NCI-H146 treated with DMSO at 0.1 percent for 48 hours (cell line): ENCODE measurements at regions not wholly inside any gene's neighbourhood (a gene's known extent, or its start where the extent isn't known, plus 50 kb on each side); places are given as distances from the start of the nearest gene placed in this dataset.

Experiments used
- DNase-seq: peaks from one replicate; lab custom pipeline; 2025; ENCODE audit not compliant: unreplicated experiment; lab: John Stamatoyannopoulos, UW

- no peak for DNase-seq
These were observed 413.1 kb downstream of the PTPRU start for GRCh38 chr1:29649189-29650040.

DNA sequence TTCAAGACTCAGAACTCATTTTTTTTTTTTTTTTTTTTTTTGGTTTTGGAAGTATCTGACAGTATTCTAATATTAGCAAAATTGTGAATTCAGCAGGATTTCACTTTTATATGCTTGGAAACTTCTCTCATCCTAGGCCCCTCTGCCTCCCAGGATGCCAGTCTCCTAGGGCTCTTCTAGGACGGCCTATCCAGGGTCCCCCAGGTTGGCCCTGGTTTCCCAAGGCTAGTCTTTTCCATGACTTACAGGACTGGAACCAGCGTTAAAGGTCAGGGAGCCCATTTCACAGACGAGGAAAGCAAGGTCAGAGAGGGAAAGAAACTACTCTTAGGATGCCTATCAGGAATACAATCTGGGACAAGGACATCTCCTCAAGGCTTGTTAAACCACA lies 412.5 kb downstream of the PTPRU start:
- DNase-seq: no peak

DNA sequence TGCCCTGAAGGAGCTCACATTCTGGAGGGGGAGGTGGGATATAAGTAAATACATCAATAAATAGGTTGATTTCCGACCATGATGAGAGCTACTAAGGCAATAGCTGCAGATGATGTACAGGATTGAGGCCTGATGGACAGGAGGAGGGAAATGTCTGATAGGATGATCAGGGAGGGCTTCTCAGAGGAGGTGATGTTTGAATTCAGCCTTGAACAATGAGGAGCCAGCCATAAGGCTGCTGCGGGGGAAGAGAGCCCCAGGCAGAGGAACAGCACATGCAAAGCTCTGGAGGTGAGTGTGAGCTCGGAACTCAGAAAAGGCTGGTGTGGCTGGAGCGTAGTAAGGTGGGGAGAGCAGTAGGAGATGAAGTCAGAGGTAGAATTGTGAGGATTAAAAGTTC lies 411.7 kb downstream of the PTPRU start:
- DNase-seq: no peak

GRCh38 chr1:29647581-29647980 lies 411.3 kb downstream of the PTPRU start:
- no peak for DNase-seq

- no peak for DNase-seq
These were observed 409.9 kb downstream of the PTPRU start for GRCh38 chr1:29646161-29646775.

DNA sequence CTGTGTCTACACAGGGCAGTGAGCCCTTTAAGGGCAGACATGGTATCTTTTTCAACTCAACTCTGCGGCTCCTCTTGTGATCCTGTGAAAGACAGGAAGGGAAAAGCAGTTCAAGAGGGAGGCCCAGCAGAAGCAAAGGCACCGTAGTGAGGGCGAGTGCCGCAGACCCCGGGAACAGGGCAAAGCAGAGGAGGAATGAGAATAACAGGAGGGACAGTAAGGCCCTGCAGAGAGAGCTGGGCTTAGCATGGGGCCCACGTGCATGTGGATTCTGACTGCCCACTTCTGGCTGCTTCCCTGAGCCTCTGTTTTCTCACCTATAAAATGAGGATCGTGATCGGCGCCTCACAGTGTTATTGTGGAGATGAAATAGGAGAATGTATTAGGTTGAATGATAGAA lies 409.3 kb downstream of the PTPRU start:
- DNase-seq: no peak

DNA sequence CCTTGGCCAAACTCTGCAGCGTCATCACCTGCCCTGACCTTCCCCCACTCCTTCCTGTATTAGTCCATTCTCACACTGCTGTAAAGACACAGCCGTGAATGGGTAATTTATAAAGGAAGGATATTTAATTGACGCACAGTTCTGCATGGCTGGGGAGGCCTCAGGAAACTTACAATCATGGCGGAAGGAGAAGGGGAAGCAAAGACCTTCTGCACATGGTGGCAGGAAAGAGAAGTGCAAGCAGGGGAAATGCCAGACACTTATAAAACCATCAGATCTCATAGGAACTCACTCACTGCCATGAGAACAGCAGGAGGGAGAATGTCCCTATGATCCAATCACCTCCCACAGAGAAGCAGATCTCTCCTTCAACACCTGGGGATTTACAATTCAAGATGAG lies 408.5 kb downstream of the PTPRU start:
- DNase-seq: no peak

GRCh38 chr1:29643838-29644440 lies 407.6 kb downstream of the PTPRU start:
- DNase-seq: no peak

DNA sequence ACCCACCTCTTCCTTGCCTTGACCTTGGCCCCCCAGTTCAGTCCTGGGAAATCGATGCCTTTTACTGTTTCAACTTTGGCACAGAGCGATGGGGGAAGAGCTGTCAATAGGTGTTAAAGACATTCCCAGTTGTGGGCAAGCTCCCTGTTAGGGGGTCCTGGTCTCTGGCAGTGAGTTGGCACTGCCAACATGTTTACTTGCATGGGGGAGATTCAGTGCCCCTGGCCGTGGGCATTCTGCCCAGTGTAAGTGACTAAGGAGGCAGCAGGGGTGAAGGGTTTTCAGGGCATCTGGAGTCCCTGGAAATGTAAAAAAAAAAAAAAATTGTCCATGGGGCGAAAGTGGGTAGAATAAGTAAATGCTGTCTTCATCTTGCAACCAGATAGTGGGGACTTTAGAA lies 407.0 kb downstream of the PTPRU start:
- DNase-seq: no peak

- no peak for DNase-seq
These were observed 406.2 kb downstream of the PTPRU start for GRCh38 chr1:29642519-29642918.

- DNase-seq: no peak
These were observed 405.6 kb downstream of the PTPRU start for GRCh38 chr1:29641921-29642320.

DNA sequence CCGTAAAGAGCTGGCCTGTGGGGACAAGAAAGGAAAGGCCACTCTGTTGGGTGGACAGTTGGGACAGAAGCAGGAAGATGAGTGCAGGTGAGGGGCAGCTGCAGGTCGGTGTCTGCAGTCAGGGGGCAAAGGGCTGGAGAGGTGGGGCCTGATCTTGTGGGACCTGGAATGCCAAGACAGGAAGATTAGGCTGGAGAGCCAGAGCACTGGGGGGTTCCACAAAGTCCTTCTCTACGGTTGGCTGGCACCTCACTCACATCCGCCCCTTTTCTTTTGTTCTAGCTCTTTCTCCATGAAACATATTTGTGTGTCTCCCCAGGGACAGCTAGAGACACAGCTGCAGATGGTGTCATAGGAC lies 404.1 kb downstream of the PTPRU start:
- no peak for DNase-seq

GRCh38 chr1:29639741-29640427 lies 403.6 kb downstream of the PTPRU start:
- no peak for DNase-seq

GRCh38 chr1:29639156-29639736 lies 402.9 kb downstream of the PTPRU start:
- no peak for DNase-seq

GRCh38 chr1:29638281-29638680 lies 402.0 kb downstream of the PTPRU start:
- DNase-seq: no peak

DNA sequence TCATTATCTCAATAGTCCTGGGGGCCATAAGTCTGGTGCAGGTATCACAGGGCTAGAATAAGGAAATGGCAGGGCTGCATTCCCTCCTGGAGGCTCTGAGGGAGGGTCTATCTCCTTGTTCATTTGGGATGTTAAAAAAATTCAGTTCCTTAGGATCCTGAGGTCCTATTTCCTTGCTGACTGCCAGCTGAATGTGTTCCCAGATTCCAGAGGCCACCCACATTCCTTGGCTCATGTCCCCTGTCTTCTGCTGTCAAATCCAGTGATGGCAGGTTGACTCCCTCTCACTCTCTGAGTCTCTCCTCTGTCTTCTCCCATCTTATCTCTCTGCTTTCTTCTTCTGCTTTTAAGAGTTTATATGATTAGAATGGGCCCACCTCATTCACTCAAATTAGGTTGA lies 400.6 kb downstream of the PTPRU start:
- no peak for DNase-seq

DNA sequence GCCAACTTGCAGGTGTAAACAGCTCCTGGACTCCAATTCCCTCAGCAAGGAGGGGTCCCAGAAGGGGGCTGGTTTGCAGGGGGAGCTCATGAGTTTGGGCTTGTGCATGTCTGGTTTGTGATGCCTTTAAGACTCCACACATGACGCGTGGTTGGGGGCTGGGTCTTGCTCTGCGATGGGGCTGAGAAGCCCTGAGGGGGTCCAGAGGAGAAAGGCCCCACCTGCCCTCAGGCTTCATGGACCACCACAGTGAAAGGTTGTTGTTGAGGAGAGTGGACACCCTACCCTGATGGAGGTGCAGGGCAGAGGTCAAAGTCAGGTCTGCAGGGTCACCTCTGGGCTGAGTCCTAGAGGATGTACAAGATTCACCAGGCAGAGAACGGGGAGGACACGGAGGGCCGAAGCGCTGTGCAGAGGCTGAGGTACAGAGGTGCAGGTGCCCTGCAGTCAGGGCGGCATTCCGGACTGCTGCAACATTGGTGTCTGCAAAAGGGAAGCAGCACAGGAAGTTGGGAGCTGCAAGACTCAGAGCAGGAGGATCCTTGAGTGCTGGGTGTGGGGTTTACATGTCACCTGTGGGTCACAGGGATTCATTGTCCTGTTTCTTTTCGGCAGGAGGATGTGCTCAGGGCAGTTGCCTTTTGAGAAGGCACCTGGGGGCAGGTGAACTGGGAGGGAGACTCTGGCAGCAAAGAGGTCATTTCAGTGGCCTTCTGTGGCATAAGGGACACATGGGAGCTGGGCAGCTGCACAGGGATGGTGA lies 399.4 kb downstream of the PTPRU start:
- no peak for DNase-seq

DNA sequence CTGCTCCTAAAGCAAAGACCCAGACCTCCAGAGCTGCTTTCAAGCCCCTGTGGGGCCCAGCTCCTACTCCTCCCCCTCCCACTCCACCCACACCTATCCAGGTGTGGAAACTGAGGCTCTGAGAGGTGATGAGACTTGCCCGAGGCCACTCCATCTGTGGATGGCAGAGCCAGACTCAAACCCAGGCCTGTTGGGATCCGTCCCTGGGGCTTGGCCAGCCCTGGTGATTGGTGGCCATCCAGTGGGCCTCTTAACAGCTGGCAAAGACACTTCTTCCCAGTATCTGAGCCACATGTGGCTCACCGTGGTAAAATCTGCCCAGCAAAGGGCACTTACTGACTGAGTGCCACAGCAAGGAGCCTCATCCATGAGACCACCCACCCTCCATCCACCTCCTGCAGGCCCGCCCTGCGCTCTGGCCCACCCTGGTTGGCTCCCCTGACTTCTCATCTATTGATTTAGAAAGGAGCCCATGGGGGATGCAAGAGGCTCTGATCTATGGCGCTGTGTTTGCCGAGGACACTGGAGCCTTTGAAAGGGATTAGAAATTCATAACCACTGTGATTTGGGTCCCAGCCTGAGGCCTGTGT lies 398.5 kb downstream of the PTPRU start:
- DNase-seq: no peak

DNA sequence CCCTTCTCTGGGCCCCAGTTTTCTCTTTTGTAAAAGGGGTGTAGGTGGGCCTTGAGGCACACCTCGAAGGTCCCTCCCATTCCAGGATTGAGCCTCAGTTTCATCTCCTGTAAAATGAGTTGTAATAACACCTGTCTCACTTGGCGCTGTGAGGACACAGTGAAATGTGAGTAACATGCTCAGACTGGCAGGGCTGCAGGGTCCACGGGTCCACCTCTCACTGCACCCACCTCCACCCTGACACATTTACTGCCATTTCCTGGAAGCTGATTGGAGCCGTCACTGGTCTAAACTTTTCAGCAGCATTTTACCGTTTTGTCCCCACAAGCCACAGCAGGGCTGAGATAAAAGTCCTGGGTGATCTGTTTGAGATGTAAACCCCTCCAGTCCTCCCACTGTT lies 398.0 kb downstream of the PTPRU start:
- DNase-seq: no peak

GRCh38 chr1:29633771-29634170 lies 397.4 kb downstream of the PTPRU start:
- no peak for DNase-seq
